Gastroesophageal sphincter (tissue), 4 donors: ENCODE measurements at regions not wholly inside any gene's neighbourhood (a gene's known extent, or its start where the extent isn't known, plus 50 kb on each side); places are given as distances from the start of the nearest gene placed in this dataset.
A peak's percentile ranks its signal among the peaks of the same experiment; 100 is the strongest.

Experiments used
- ATAC-seq: fragments of 150-250 bp; one replicate; pipeline ENCODE4 v1.9.1; 2016; ENCODE audit warnings: mild to moderate bottlenecking, moderate library complexity
- H3K27ac ChIP-seq, 4 donors: fragments of 200-600 bp; sonication (generic) in 3 of 4; 1 replicate in 3 of 4; 2 replicates in 1 of 4; pipeline ENCODE4 v1.5.1; 2016 to 2019
- H3K27me3 ChIP-seq: fragments of 200-600 bp; sonication (generic); one replicate; pipeline ENCODE4 v1.5.1; 2019
- H3K36me3 ChIP-seq, 2 donors: fragments of 200-600 bp; sonication (generic); one replicate each; pipeline ENCODE4 v1.5.1; 2019; ENCODE audit warnings: control low read depth in 1 of 2
- H3K4me1 ChIP-seq, 3 donors: fragments of 200-600 bp; sonication (generic); 1 replicate in 2 of 3; 2 replicates in 1 of 3; pipeline ENCODE4 v1.5.1; 2016 to 2019; ENCODE audit warnings: control low read depth in 2 of 3
- H3K4me3 ChIP-seq, 2 donors: fragments of 200-600 bp; sonication (generic); one replicate each; pipeline ENCODE4 v1.5.1; 2019; ENCODE audit warnings: mild to moderate bottlenecking in 1 of 2, moderate library complexity in 1 of 2
- H3K9me3 ChIP-seq, 3 donors: fragments of 200-600 bp; sonication (generic); one replicate each; pipeline ENCODE4 v1.5.1; 2017 to 2019; ENCODE audit warnings: control low read depth in 2 of 3
- EP300 ChIP-seq: sonication (generic); formaldehyde crosslinking; IDR thresholded peaks from one replicate; pipeline ENCODE4 v1.6.1; 2017; ENCODE audit warnings: antibody characterized with exemption, mild to moderate bottlenecking
- POLR2A ChIP-seq, 2 donors: fragments of 450-650 bp; IDR thresholded peaks; one replicate each; pipeline ENCODE4 v1.6.1; 2017; ENCODE audit warnings: antibody characterized with exemption in 2 of 2, mild to moderate bottlenecking in 2 of 2, moderate library complexity in 1 of 2
- POLR2AphosphoS5 ChIP-seq: sonication (generic); formaldehyde crosslinking; IDR thresholded peaks from one replicate; pipeline ENCODE4 v1.6.1; 2017; ENCODE audit warnings: antibody characterized with exemption
- WGBS, 2 donors: methylation state at CpG; one replicate each; pipeline ENCODE4 v1.1.5; 2018; ENCODE audit warnings: low coverage in 1 of 2; 5-methylcytosine and 5-hydroxymethylcytosine counted together
- TF ChIP-seq, protein P1 (sequence below), 4 experiments: fragments of 200-600 bp in 2 of 4; fragments of 450-650 bp in 2 of 4; sonication (generic) in 1 of 4; IDR thresholded peaks; one replicate each; pipeline ENCODE4 v1.5.1; 2017 to 2019; ENCODE audit warnings: antibody characterized with exemption in 4 of 4, mild to moderate bottlenecking in 2 of 4, moderate library complexity in 2 of 4

DNA sequence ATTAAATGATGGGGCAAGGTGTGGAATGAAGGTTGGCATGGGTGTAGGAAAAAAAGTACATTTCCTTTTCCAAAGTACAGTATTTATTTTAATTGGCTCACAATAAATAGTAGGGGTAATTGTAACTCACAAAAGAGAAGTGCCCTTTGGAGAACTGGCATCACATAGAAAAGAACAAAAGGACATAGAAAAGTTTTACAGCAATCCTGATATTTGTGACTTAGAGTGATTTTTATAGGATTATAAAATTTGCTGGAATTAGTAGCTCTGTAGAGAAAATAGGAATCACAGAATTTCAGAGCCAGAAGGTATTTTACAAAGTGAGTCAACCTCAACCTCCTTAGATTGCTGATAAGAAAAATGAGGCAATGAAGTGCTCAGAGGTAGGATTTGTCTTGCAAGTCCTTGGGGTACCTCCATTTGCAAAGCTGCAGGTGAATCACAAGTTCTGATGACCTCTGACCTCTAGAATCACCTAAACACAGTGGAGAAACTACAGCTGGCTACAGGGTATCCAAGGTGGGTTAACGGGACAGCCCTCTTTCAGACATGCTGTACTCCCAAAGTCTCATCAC is 133.6 kb downstream of the SOCS6 start:
- Histone ChIP-seq H3K9me3 (no peaks in the 10 kb centered on the region), H3K4me1 (peaks cover 9 to 32% (median 9%) of the 10 kb centered on the region in 3 donors), H3K27me3 (no peaks in the 10 kb centered on the region), H3K27ac (peak overlapping the region in 2 of 4 donors; percentile 40 to 45), H3K4me3 (no peak overlapping the region), H3K36me3 (no peaks in the 10 kb centered on the region)
- TF ChIP-seq EP300 (no peak), POLR2A (IDR thresholded peaks at IDR 0.05) (no peak), POLR2AphosphoS5 (no peak)
- TF ChIP-seq, protein P1, sequence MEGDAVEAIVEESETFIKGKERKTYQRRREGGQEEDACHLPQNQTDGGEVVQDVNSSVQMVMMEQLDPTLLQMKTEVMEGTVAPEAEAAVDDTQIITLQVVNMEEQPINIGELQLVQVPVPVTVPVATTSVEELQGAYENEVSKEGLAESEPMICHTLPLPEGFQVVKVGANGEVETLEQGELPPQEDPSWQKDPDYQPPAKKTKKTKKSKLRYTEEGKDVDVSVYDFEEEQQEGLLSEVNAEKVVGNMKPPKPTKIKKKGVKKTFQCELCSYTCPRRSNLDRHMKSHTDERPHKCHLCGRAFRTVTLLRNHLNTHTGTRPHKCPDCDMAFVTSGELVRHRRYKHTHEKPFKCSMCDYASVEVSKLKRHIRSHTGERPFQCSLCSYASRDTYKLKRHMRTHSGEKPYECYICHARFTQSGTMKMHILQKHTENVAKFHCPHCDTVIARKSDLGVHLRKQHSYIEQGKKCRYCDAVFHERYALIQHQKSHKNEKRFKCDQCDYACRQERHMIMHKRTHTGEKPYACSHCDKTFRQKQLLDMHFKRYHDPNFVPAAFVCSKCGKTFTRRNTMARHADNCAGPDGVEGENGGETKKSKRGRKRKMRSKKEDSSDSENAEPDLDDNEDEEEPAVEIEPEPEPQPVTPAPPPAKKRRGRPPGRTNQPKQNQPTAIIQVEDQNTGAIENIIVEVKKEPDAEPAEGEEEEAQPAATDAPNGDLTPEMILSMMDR (IDR thresholded peaks at IDR 0.05), result no peak
- no CpG with 5 or more reads among the region's 1 CpG for WGBS, 2 donors
- no peak for ATAC-seq

DNA sequence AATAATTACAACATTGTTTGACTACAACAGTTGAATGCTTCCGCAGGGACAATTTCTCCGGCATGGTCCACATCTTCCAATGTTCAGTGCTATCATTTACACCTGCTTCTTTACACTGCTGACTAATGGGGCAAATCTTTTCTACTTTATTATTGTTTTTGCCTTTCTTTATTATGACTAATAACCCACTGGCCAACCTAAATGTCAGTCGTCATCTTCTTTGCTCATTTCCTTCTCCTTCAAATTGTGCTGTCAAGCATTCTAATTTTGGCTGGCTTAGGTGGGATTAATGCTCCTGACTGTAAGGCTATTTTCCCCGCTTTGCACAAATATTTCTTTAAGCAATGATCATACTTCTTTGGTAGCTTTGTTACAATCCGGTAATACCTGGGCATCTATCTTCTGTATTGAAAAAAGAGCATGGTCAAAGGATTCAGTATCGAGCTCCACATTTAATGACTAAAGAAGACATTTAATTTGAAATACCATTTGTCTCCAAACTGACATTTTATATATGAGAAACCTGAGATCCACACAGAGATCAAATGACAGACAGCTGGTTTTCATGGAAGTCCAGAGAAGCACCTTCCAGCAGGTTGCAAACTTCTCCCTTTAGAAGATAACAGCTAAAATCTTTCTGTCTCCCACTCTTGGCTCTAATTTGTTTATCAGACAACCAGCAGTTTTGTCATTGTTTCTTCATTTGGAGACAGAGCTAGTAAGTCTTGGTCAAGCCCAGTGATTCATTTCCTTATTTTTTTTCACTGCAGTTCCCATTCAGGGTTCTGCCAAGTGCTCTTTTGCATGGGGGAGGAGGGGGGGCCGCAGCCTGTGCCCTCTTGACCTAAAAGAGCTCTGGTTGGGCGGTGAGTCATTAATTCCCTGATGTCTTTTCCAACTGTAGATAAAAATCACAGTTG is 132.9 kb downstream of the SOCS6 start:
- 47 to 54% methylated on average over 8 of the region's 8 CpGs for WGBS, 2 donors
- ATAC-seq, result peak; percentile 91
- peak overlapping the region in 2 of 4 donors; percentile 13 to 40 for H3K27ac ChIP-seq
- H3K27me3 ChIP-seq, result no peaks in the 10 kb centered on the region
- no peaks in the 10 kb centered on the region for H3K36me3 ChIP-seq
- peaks cover 9 to 32% (median 9%) of the 10 kb centered on the region in 3 donors for H3K4me1 ChIP-seq
- H3K4me3 ChIP-seq, result no peak overlapping the region
- no peak for TF ChIP-seq POLR2A (IDR thresholded peaks at IDR 0.05)
- TF ChIP-seq EP300, result no peak
- peak; percentile 61 for TF ChIP-seq POLR2AphosphoS5
- no peaks in the 10 kb centered on the region for H3K9me3 ChIP-seq

DNA sequence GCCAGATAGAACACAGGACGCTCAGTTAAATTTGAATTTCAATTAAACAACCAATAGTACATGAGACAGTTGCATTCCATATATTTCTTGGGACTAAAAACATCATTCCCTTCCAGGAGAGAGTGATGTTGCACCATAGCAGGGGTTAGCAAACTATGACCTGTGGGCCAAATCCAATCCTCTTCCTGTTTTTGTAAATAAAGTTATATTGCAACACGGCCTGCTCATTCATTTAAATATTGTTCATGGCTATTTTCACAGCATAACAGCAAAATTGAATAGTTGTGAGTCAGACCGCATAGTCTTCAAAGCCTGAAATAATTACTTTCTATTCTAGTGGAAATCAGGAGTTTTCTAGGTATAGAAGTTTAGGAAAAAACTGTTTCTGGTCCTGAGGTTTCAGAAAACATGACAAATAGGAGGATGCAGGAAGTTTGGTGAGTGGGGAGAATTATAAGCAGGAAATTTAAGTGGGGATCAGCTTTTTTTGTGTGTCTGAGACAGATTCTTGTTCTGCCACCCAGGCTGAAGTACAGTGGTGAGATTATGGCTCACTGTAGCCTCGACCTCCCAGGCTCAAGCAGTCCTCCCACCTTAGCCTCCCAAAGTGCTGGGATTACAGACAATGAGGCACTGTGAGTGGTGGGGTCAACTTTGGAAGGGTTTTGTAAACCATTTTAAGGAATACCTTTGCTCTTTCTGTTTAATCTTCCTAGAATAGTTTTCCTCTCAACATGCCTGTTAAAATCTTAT is 131.5 kb downstream of the SOCS6 start:
- no peak overlapping the region for H3K4me3 ChIP-seq
- no peak overlapping the region for H3K27ac ChIP-seq
- H3K4me1 ChIP-seq, result peaks cover 9 to 32% (median 9%) of the 10 kb centered on the region in 3 donors
- no peaks in the 10 kb centered on the region for H3K36me3 ChIP-seq
- TF ChIP-seq EP300 (no peak), POLR2AphosphoS5 (no peak), POLR2A (IDR thresholded peaks at IDR 0.05) (no peak)
- TF ChIP-seq, protein P1 (IDR thresholded peaks at IDR 0.05), result no peak
- no peak for ATAC-seq
- no peaks in the 10 kb centered on the region for H3K9me3 ChIP-seq
- WGBS, 2 donors, result 72 to 75% methylated on average over 4 of the region's 4 CpGs
- H3K27me3 ChIP-seq, result no peaks in the 10 kb centered on the region

DNA sequence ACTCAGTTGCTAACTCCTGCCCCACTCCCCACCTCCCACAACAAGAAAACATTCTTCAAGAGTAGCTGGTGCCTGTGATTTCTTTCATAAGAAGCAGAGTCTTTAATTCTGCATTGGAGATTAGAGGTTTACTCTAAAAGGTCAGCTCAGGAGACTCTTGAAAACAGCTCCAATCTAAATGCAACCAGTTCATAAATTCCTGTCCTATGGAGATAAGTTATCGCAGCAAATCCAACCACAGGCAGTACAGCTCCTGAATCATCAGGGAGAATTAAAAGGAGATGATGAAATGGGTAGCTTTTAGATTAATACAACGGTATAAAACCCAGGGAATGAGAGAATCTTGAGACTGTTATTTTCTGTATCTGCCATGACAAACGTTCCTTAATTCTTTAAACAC is 130.7 kb downstream of the SOCS6 start:
- Histone ChIP-seq H3K4me3 (no peak overlapping the region), H3K36me3 (no peaks in the 10 kb centered on the region), H3K9me3 (no peaks in the 10 kb centered on the region), H3K27ac (no peak overlapping the region), H3K4me1 (peaks cover 9 to 32% (median 9%) of the 10 kb centered on the region in 3 donors), H3K27me3 (no peaks in the 10 kb centered on the region)
- WGBS, 2 donors, result 56 to 69% methylated on average over 3 of the region's 3 CpGs
- TF ChIP-seq POLR2AphosphoS5 (no peak), POLR2A (IDR thresholded peaks at IDR 0.05) (no peak), EP300 (no peak)
- TF ChIP-seq, protein P1 (IDR thresholded peaks at IDR 0.05), result no peak
- no peak for ATAC-seq
